GM21390 (cell line): ENCODE measurements at regions not wholly inside any gene's neighbourhood (a gene's known extent, or its start where the extent isn't known, plus 50 kb on each side); places are given as distances from the start of the nearest gene placed in this dataset.
A peak's percentile ranks its signal among the peaks of the same experiment; 100 is the strongest.
"Not testable (repeated sequence)": the region's sequence is repeated elsewhere in the genome, so short reads cannot be mapped to it uniquely, and the experiment has no call there.

Experiments
- ATAC-seq: cut with Tn5 transposase; IDR thresholded peaks from one replicate; pipeline ENCODE4 v1.9.1; 2021; ENCODE audit not compliant: unreplicated experiment

DNA sequence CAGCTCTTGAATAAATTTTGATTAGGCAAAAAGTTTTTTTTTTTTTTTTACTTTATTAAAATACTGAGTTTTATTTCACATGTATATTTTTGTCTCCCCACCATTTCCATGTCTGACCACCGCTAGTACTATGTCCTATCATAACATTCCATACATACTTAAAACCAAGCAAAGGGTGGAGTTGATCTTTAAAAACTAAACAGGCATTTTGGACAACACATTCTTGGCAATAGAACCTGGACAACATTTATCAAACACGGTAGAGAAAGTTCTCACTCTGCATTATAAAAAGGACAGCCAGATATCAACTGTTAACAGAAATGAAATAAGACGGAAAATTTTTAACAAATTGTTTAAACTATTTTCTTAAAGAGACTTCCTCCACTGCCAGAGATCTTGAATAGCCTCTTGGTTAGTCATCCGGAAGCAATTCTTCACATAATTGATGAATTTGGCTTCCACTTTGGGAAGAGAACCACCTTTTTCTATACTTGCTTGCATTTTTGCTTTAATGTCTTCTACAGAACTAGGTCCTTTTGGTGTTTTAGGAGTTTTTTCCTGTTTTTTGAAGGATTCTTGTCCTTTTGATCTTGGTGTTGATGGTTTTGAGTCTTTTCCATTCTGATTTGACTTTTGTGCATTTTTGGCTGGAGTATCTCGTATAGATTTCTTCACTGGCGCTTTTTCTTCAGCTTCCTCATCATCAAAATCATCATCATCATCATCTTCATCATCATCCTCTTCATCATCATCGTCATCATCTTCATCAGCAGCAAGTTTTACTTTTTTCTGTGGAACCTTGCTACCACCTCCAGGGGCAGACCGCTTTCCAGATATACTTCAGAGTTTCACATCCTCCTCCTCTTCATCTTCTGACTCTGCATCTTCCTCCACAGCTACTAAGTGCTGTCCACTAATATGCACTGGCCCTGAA is 58.7 kb downstream of the POU5F2 start:
- ATAC-seq = not testable (repeated sequence)

- ATAC-seq = no peak
These were observed 60.0 kb downstream of the POU5F2 start for GRCh38 chr5:93681432-93681831.

- ATAC-seq = no peak
These were observed 64.0 kb downstream of the POU5F2 start for GRCh38 chr5:93677359-93677891.

DNA sequence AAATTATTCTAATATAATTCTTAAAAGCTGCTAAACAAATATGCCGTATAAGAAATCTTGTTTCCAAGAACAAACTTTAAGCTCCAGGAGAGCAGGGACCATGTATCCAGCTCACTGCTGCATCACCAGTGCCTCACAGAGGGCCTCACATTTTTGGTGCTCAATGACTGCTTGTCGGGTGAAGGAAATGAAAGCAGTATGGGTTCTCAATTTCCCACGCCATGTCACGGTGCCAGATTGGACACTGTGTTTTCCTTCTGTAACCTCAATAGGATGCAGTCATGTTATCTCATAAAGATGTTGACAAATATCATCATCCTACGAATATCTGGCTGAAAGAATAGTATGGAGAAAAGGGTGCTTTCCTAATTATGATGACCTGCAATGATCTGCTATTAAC is 64.7 kb downstream of the POU5F2 start:
- no peak for ATAC-seq

DNA sequence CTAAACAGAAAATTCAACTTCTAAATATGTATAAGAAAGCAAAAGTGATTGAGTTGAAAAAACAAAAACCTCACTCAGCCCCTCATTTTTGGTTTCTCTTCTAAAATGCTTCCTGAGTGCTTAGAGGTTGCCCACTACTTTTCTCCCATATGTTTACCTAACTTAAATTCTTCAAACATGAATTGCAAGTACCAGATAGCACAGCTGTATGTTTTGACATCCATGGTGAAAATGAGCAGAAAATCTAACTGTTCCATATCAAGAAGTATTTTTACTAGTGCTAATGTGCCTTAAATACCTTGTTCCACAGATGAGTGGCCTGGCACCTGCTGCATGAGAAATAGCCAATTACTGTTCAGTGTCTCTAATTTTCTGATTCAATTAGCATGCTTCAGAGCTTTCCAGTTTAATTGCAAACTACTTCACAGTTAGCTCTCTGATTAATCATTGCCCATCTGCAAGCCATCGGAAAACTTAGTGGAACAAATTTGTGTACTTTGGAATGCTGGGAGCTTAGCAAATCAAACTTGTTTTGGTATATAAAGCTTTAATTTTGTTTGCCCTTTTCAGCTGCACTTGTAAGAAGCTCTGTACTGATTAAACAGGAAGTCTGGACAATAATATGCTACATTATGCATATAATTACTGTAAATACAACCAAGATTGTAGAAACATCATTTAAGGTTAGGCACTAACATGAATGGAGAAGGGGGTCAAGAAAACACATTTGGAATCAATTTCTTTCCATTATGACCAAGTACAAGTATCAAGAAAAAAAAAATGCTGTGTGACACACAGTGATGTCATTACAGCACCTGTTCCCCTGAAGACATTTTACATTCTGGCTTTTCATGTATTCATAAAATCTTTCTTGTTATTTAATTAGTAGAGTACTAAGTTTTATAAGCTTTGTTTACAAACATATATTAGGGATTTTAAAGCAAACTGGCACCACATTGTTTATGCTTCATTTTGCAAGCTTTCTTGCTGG is 65.6 kb downstream of the POU5F2 start:
- ATAC-seq = peak; percentile 72

GRCh38 chr5:93674866-93675459 is 66.4 kb downstream of the POU5F2 start:
- ATAC-seq = peak; percentile 70

DNA sequence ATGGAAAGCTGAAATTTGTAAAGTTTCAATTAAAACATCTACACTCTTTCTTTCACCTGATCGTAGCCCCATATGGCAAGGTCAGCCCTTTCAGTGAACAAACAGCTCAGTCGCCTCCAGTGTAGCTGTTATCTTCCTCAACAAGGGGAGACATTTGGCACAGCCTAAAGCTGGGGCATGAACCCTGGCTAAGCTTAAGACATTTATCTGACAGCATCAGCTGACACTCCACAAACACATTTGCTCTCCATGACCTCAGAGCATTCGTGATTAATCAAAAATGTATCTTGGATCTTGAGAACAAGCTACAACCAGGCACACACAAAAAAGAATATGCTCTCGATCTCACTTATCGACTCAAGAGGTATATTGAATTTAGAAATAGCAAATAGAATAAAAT is 67.3 kb downstream of the POU5F2 start:
- no peak for ATAC-seq

GRCh38 chr5:93673316-93673954 is 68.0 kb downstream of the POU5F2 start:
- no peak for ATAC-seq

DNA sequence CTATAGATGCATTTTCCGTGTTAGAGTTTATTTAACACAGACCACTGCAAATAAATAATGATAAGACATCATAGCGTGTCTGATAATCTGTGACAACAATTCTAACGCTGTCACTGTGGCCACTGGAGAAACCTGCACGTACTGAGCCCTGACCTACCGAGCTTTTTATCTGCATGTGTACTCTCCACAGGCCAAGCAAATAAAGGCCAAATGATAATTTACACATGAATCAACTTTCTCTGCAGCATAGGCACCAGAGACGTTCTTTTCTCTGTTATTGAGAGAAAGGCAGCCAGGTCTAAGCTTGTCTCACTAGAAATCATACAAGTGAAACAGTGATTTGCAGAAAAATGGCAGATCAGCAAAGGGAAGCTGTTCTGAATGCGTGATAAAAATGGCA is 75.8 kb downstream of the POU5F2 start:
- ATAC-seq = no peak

- no peak for ATAC-seq
These were observed 77.7 kb downstream of the NR2F1 start for GRCh38 chr5:93660677-93661076.

GRCh38 chr5:93658044-93658443 is 75.0 kb downstream of the NR2F1 start:
- ATAC-seq = no peak

DNA sequence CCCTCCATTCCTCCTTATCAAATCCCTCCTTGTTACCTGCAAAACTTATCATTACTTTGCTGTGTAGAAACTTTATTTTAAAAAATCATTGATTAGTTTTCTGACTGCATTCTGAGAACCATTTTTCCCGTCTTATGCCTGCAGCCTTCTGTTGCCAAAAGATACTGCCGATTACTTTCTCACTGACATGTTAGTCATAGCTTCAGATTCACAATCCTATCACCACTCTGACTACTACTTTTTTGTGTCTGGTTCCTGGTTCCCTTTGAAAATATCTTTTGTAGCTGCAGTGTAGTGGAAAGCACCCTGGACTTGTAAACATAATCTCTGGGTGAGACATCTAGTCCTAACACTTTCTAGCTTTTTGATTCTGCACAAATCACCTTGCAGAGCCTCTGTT is 71.7 kb downstream of the NR2F1 start:
- ATAC-seq = no peak

GRCh38 chr5:93653716-93654115 is 70.7 kb downstream of the NR2F1 start:
- no peak for ATAC-seq

DNA sequence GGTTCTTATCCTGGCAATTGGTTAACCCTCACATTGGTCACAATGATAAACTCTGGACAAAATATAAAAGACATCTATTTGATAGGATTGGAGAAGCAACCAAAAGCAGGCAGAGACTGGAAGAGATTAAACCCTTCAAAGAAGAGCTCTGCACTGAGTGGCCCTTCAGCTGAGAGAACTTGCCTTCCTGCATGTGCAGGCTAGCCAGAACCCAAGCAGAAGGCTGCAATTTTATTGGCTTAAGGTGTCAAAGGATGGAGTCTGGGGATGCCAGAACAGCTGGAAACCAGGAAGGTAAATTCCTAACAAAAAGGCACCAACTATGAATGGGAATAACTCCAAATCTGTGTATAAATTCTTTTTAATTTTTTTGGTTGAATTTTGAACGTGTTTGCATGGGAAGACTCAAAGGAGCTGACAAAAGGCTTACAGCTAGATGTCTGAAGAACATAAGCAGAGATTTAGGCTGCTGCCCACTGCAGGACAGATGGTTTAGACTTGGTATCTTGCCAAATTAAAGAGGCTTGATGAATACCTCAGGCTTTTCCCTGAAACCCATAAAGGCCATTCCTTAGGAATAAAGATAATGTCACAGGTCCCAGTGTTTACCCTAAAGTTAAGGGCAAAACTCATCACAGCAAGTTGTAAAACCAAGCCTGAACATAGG is 66.3 kb downstream of the NR2F1 start:
- ATAC-seq = no peak

DNA sequence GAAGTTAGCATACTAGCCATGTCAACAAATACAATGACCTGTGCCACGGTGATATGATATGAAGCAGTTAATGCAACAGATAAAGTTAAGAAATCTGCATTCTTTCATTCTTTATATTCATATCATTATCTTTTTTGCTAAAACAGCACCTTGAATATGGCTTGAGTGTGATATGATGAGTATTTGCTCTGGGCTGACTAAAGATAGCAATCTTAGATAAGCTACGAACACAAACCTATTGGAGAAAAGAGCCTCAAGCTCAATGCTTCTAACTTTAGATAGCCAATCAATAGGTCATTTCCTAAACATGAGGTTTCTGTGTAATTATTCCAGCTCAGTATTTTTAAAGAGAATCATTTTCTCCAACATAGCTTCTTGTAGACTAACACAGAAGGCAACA is 61.7 kb downstream of the NR2F1 start:
- no peak for ATAC-seq
